Parathyroid adenoma (tissue), 2 donors: ENCODE measurements at regions not wholly inside any gene's neighbourhood (a gene's known extent, or its start where the extent isn't known, plus 50 kb on each side); places are given as distances from the start of the nearest gene placed in this dataset.
A peak's percentile ranks its signal among the peaks of the same experiment; 100 is the strongest.

Source experiments
- H2AFZ ChIP-seq: fragments of 300-600 bp; sonication (generic); one replicate; pipeline ENCODE4 v1.7.0; 2017; ENCODE audit warnings: antibody characterized with exemption, mild to moderate bottlenecking
- H3K27ac ChIP-seq: fragments of 300-600 bp; sonication (generic); one replicate; pipeline ENCODE4 v1.7.0; 2017
- H3K27me3 ChIP-seq: fragments of 300-600 bp; sonication (generic); one replicate; pipeline ENCODE4 v1.7.0; 2017; ENCODE audit warnings: low read length; ENCODE audit not compliant: control insufficient read depth, insufficient read depth
- H3K36me3 ChIP-seq: fragments of 300-600 bp; sonication (generic); one replicate; pipeline ENCODE4 v1.7.0; 2017; ENCODE audit warnings: low read length; ENCODE audit not compliant: control insufficient read depth, insufficient read depth
- H3K4me1 ChIP-seq: fragments of 300-600 bp; sonication (generic); one replicate; pipeline ENCODE4 v1.7.0; 2017; ENCODE audit warnings: control low read depth
- H3K4me2 ChIP-seq: fragments of 300-600 bp; sonication (generic); one replicate; pipeline ENCODE4 v1.7.0; 2017; ENCODE audit warnings: low read length
- H3K4me3 ChIP-seq: fragments of 300-600 bp; sonication (generic); one replicate; pipeline ENCODE4 v1.7.0; 2017; ENCODE audit warnings: low read depth, low read length
- H3K79me2 ChIP-seq: fragments of 300-600 bp; sonication (generic); one replicate; pipeline ENCODE4 v1.7.0; 2017; ENCODE audit warnings: control low read depth
- H3K9ac ChIP-seq: fragments of 300-600 bp; sonication (generic); one replicate; pipeline ENCODE4 v1.7.0; 2017; ENCODE audit warnings: mild to moderate bottlenecking
- H3K9me3 ChIP-seq: fragments of 300-600 bp; sonication (generic); one replicate; pipeline ENCODE4 v1.7.0; 2017; ENCODE audit warnings: low read length; ENCODE audit not compliant: control insufficient read depth
- TF ChIP-seq, protein P1 (sequence below): fragments of 300-600 bp; sonication (generic); IDR thresholded peaks from one replicate; pipeline ENCODE4 v1.7.0; 2017; ENCODE audit warnings: antibody characterized with exemption, mild to moderate bottlenecking
- donor health status: primary hyperparathyroidism.

DNA sequence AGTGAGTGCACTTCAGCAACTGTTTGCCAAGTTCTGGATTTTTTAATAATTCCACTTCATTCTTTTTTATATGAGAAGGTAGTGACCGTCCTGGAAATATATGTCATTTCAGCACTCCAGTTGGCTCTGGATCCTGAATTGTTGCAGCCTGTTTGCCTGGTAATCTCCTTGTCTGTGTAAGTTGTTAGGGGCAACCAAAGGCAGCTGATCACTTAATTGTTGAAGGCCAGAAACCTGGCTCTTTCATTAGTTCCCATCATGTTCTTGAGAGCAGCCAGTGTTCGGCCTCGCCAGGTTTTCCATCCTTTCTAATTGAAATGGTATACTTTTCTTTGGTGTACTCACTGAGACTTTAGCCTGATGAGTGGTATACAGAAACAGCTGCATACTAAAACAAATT is 168.6 kb downstream of the SOX2 start:
- no peaks in the 10 kb centered on the region for H3K4me1 ChIP-seq
- no peaks in the 10 kb centered on the region for H3K79me2 ChIP-seq
- H3K4me2 ChIP-seq, result no peak overlapping the region
- H2AFZ ChIP-seq, result peak overlapping the region; percentile 13
- H3K4me3 ChIP-seq, result no peak overlapping the region
- H3K36me3 ChIP-seq, result no peaks in the 10 kb centered on the region
- no peaks in the 10 kb centered on the region for H3K9me3 ChIP-seq
- no peaks in the 10 kb centered on the region for H3K27me3 ChIP-seq
- no peak overlapping the region for H3K9ac ChIP-seq
- H3K27ac ChIP-seq, result no peak overlapping the region
- TF ChIP-seq, protein P1, sequence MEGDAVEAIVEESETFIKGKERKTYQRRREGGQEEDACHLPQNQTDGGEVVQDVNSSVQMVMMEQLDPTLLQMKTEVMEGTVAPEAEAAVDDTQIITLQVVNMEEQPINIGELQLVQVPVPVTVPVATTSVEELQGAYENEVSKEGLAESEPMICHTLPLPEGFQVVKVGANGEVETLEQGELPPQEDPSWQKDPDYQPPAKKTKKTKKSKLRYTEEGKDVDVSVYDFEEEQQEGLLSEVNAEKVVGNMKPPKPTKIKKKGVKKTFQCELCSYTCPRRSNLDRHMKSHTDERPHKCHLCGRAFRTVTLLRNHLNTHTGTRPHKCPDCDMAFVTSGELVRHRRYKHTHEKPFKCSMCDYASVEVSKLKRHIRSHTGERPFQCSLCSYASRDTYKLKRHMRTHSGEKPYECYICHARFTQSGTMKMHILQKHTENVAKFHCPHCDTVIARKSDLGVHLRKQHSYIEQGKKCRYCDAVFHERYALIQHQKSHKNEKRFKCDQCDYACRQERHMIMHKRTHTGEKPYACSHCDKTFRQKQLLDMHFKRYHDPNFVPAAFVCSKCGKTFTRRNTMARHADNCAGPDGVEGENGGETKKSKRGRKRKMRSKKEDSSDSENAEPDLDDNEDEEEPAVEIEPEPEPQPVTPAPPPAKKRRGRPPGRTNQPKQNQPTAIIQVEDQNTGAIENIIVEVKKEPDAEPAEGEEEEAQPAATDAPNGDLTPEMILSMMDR, result no peak

DNA sequence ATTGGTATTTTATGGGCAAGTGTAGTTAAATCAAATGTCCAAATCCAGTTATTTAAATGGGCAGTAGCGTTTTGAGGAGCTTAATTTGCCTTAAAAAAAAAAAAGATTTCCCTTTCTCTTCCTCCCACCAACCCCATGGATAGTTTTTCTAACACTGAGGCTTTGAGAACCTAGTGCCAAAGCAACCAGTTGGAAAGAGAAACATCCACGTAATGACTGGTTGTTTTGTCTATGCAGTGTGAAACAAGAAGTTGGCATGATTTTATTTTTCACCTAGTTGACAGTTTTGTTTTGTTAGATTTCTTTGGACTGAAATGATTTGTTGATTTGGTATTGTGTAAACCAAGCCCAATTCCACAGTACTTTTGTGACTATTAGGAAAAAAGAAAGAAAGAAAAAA is 170.0 kb downstream of the SOX2 start:
- no peaks in the 10 kb centered on the region for H3K4me1 ChIP-seq
- no peak overlapping the region for H3K4me3 ChIP-seq
- H3K9ac ChIP-seq, result no peak overlapping the region
- H3K9me3 ChIP-seq, result no peaks in the 10 kb centered on the region
- no peak overlapping the region for H2AFZ ChIP-seq
- H3K36me3 ChIP-seq, result no peaks in the 10 kb centered on the region
- H3K27me3 ChIP-seq, result no peaks in the 10 kb centered on the region
- no peaks in the 10 kb centered on the region for H3K79me2 ChIP-seq
- TF ChIP-seq, protein P1, result no peak
- H3K4me2 ChIP-seq, result no peak overlapping the region
- H3K27ac ChIP-seq, result no peak overlapping the region

DNA sequence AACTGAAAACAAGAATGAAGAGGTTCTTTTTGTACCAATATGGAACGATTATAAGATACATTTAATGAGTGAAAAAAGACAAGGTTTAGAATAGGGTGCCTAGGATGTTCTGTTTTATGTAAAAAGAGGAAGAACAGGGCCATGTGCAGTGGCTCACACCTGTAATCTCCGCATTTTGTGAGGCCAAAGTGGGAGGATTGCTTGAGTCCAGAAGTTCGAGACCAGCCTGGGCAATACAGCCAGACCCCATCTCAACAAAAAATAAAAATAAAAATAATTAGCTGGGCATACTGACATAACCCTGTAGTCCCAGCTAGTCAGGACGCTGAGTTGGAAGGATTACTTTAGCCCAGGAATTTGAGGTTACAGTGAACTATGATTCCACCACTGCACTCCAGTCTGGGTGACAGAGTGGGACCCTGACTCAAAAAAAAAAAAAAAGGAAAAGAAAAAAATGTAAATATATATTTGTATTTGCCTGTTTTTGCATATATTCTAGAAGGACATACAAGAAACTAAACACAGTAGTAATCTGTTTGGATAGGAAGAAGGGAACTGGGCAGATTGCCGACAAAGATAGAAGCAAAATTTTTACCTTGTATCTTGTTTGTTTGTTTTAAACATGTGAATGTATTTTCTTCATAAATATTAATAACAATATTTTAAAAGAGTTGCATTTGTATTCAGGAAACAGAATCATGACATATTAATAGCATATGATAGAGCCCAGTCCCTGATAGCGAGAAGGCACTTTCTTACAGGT is 174.3 kb downstream of the SOX2 start:
- no peaks in the 10 kb centered on the region for H3K4me1 ChIP-seq
- no peak overlapping the region for H3K9ac ChIP-seq

DNA sequence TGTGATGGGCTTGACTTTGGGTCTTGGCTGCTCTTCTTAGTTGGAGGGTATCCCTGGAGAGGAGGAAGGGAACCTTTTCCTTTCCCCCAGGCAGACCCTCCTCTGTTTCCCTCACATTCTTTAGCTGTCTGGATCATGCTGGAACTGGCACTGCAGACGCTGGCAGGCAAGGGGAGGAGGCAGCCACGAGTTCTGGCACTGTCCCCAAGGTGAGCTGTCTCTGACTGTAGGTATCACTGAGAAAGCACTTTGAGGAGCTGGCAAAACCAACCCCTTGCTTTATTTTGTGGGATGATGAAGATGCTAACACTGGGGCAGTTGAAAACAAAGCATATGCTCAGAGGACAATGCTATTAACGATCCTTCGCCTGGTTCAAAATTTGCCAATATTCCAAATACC is 175.0 kb downstream of the SOX2 start:
- H3K4me3 ChIP-seq, result no peak overlapping the region
- no peak overlapping the region for H3K9ac ChIP-seq
- TF ChIP-seq, protein P1, result no peak
- no peak overlapping the region for H3K4me2 ChIP-seq
- H3K79me2 ChIP-seq, result no peaks in the 10 kb centered on the region
- no peak overlapping the region for H2AFZ ChIP-seq
- H3K36me3 ChIP-seq, result no peaks in the 10 kb centered on the region
- H3K27ac ChIP-seq, result no peak overlapping the region
- H3K4me1 ChIP-seq, result no peaks in the 10 kb centered on the region
- H3K27me3 ChIP-seq, result no peaks in the 10 kb centered on the region
- H3K9me3 ChIP-seq, result no peaks in the 10 kb centered on the region

More for the DNA sequence above, 174.3 kb downstream of the SOX2 start:
- Histone ChIP-seq H2AFZ (no peak overlapping the region), H3K9me3 (no peaks in the 10 kb centered on the region), H3K4me2 (no peak overlapping the region), H3K36me3 (no peaks in the 10 kb centered on the region), H3K4me3 (no peak overlapping the region), H3K79me2 (no peaks in the 10 kb centered on the region), H3K27me3 (no peaks in the 10 kb centered on the region), H3K27ac (no peak overlapping the region)
- TF ChIP-seq, protein P1, result no peak

DNA sequence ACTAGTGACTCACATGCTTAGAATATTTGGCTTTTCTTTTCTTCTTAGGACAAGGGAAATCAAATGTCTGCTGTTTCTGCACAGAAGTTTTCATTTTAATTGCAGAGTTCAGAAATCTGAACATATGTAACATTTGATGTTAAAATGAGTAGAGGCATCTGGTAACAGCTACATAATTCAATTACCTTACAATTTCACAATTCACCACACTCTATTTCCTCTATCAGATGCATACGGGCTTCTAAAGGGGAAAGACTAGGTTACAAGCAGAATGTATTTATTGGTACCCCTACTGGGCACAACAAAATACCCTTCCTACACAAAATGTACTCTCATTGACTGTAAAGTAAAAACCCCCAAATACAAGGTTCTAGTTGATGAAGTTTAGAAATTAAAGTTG is 176.0 kb downstream of the SOX2 start:
- TF ChIP-seq, protein P1, result no peak
- Histone ChIP-seq H3K4me3 (no peak overlapping the region), H3K9me3 (no peaks in the 10 kb centered on the region), H3K27me3 (no peaks in the 10 kb centered on the region), H3K27ac (no peak overlapping the region), H3K79me2 (no peaks in the 10 kb centered on the region), H2AFZ (no peak overlapping the region), H3K9ac (no peak overlapping the region), H3K4me2 (no peak overlapping the region), H3K4me1 (no peaks in the 10 kb centered on the region), H3K36me3 (no peaks in the 10 kb centered on the region)
